ENCODE measurements at regions not wholly inside any gene's neighbourhood (a gene's known extent, or its start where the extent isn't known, plus 50 kb on each side); places are given as distances from the start of the nearest gene placed in this dataset.

DNA sequence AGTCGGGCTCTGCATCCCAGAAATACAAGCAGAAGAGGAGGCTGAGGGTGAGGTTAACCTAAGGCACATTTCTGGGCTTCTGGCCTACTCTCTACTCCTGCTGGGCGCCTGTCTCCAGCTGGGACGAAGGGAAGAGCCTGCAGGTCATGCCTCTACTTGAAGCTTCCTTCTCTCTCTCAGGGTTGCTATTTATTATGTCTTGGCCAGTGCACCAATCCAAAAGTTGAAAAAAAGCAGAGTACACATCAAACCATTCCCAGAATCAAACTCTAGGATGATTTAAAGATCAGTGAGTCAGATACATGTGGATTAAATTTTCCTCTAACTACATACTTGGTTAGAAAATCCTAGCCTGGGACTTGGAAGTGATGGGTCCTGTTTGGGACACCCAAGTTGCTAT, 60.2 kb upstream of the CDON start:
- no peak overlapping the region for H3K27ac Mint-ChIP-seq
- H2AK5ac ChIP-seq (ENCODE audit: insufficient read length, low read length), result no peak overlapping the region
- H2BK15ac ChIP-seq (ENCODE audit: low read depth, low read length), result no peak overlapping the region
- no peak overlapping the region for H3K4me3 Mint-ChIP-seq
- no peak overlapping the region for H4K91ac ChIP-seq (ENCODE audit: insufficient read length, low read depth, low read length)
- no peak for DNase-seq
- H4K8ac ChIP-seq (replicated peaks; ENCODE audit: insufficient read length, low read depth, low read length), result no peak overlapping the region
- H3K9me3 ChIP-seq (ENCODE audit: control insufficient read depth, low read depth, low read length), result no peaks in the 10 kb centered on the region
- no peak overlapping the region for H3T11ph ChIP-seq (ENCODE audit: low read length)
- no peak overlapping the region for H4K5ac ChIP-seq (ENCODE audit: insufficient read length, low read depth, low read length)
- no peak overlapping the region for H3K27ac ChIP-seq (ENCODE audit: insufficient read length, low read depth, low read length)
- no peaks in the 10 kb centered on the region for H3K27me3 ChIP-seq (ENCODE audit: insufficient read depth, low read length)
- H3K18ac ChIP-seq (ENCODE audit: insufficient read length, low read depth, low read length), result no peak overlapping the region
- no peaks in the 10 kb centered on the region for H3K79me2 ChIP-seq (ENCODE audit: insufficient read depth, low read length)
- H3K4me1 Mint-ChIP-seq, result peaks cover 16 to 20% of the 10 kb centered on the region in 2 experiments
- H3K4me1 ChIP-seq (ENCODE audit: insufficient read depth, low read length), result 0 out of 2 replicates have a peak, but pooled peaks cover 5% of the 10 kb centered on the region
- TF ChIP-seq, protein P1, sequence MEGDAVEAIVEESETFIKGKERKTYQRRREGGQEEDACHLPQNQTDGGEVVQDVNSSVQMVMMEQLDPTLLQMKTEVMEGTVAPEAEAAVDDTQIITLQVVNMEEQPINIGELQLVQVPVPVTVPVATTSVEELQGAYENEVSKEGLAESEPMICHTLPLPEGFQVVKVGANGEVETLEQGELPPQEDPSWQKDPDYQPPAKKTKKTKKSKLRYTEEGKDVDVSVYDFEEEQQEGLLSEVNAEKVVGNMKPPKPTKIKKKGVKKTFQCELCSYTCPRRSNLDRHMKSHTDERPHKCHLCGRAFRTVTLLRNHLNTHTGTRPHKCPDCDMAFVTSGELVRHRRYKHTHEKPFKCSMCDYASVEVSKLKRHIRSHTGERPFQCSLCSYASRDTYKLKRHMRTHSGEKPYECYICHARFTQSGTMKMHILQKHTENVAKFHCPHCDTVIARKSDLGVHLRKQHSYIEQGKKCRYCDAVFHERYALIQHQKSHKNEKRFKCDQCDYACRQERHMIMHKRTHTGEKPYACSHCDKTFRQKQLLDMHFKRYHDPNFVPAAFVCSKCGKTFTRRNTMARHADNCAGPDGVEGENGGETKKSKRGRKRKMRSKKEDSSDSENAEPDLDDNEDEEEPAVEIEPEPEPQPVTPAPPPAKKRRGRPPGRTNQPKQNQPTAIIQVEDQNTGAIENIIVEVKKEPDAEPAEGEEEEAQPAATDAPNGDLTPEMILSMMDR (conservative IDR thresholded peaks at IDR 0.05), result no peak
- H3K9ac ChIP-seq (ENCODE audit: extremely low read depth, insufficient read length, low read length), result no peak overlapping the region
- no peaks in the 10 kb centered on the region for H4K20me1 ChIP-seq (ENCODE audit: control insufficient read depth, insufficient read depth, insufficient read length)
- no peaks in the 10 kb centered on the region for H3K79me1 ChIP-seq (ENCODE audit: insufficient read depth, low read depth, low read length, poor library complexity, severe bottlenecking)
- no peaks in the 10 kb centered on the region for H3K36me3 Mint-ChIP-seq (ENCODE audit: insufficient read depth in 1 of 3, low read depth in 3 of 3)
- no peak overlapping the region for H2AFZ ChIP-seq (ENCODE audit: low read length)
- no peaks in the 10 kb centered on the region for H3K9me3 Mint-ChIP-seq
- no peak overlapping the region for H2BK5ac ChIP-seq (ENCODE audit: insufficient read length, low read length)
- no peak overlapping the region for H3K56ac ChIP-seq (ENCODE audit: insufficient read length, low read depth, low read length)
- no peak overlapping the region for H3K4me2 ChIP-seq (ENCODE audit: insufficient read depth, insufficient read length, low read length)
- H2BK20ac ChIP-seq (ENCODE audit: low read depth, low read length, poor library complexity, severe bottlenecking), result no peak overlapping the region
- H3K14ac ChIP-seq (ENCODE audit: insufficient read depth, low read length), result no peak overlapping the region
- H3K23me2 ChIP-seq (ENCODE audit: insufficient read length, low read depth, low read length, poor library complexity, severe bottlenecking), result no peaks in the 10 kb centered on the region
- peaks cover 1% of the 10 kb centered on the region for H3K27me3 Mint-ChIP-seq (ENCODE audit: low read depth)
- H3K4ac ChIP-seq (ENCODE audit: low read depth, low read length), result no peak overlapping the region
- H2BK12ac ChIP-seq (ENCODE audit: insufficient read length, low read depth, low read length), result no peak overlapping the region
- no CpG with 5 or more reads among the region's 3 CpGs for WGBS (ENCODE audit: extremely low coverage, insufficient read length, low lambda C conversion rate)
- no peak overlapping the region for H3K23ac ChIP-seq (ENCODE audit: insufficient read length, low read depth, low read length)
- no peak overlapping the region for H2BK120ac ChIP-seq (ENCODE audit: low read depth, low read length, poor library complexity, severe bottlenecking)

All from H9 (cell line).